ENCODE measurements at regions not wholly inside any gene's neighbourhood (a gene's known extent, or its start where the extent isn't known, plus 50 kb on each side); places are given as distances from the start of the nearest gene placed in this dataset.

GRCh38 chr10:1896153-1896552 is 158.8 kb upstream of the ADARB2 start:
- no peaks in the 10 kb centered on the region for H3K79me2 ChIP-seq (replicated peaks; ENCODE audit: insufficient read depth)
- H3K36me3 ChIP-seq (ENCODE audit: insufficient read depth), result 0 out of 2 replicates have a peak, but pooled peaks cover 2% of the 10 kb centered on the region
- no peaks in the 10 kb centered on the region for H3F3A ChIP-seq (replicated peaks; ENCODE audit: low read depth)
- no peak overlapping the region for H3K4me2 ChIP-seq
- no peaks in the 10 kb centered on the region for H3K4me1 ChIP-seq (ENCODE audit: insufficient read depth)
- Mint-ChIP-seq H3K27me3 (ENCODE audit: insufficient read depth, low read depth, poor library complexity) (no peaks in the 10 kb centered on the region), H3K9me3 (peaks cover 14% of the 10 kb centered on the region), H3K27ac (no peak overlapping the region), H3K4me1 (no peaks in the 10 kb centered on the region), H3K4me3 (no peak overlapping the region), H3K36me3 (ENCODE audit: low read depth) (peaks cover 9% of the 10 kb centered on the region; the same call in 2 of the 3 replicates)
- H3K9me2 ChIP-seq (ENCODE audit: insufficient read depth), result peaks cover 2% of the 10 kb centered on the region; the same call in 1 of the 2 replicates
- no peak overlapping the region for H2AFZ ChIP-seq
- TF ChIP-seq EZH2 (IDR thresholded peaks at IDR 0.05; ENCODE audit: low read depth, unreplicated experiment), result no peak
- TF ChIP-seq REST (IDR thresholded peaks at IDR 0.05; ENCODE audit: unreplicated experiment), result no peak
- no peak for TF ChIP-seq ZNF114 (CRISPR knock-in tag; IDR thresholded peaks at IDR 0.05)
- TF ChIP-seq EZH2phosphoT487 (IDR thresholded peaks at IDR 0.05; ENCODE audit: unreplicated experiment), result no peak
- TF ChIP-seq, protein P1, sequence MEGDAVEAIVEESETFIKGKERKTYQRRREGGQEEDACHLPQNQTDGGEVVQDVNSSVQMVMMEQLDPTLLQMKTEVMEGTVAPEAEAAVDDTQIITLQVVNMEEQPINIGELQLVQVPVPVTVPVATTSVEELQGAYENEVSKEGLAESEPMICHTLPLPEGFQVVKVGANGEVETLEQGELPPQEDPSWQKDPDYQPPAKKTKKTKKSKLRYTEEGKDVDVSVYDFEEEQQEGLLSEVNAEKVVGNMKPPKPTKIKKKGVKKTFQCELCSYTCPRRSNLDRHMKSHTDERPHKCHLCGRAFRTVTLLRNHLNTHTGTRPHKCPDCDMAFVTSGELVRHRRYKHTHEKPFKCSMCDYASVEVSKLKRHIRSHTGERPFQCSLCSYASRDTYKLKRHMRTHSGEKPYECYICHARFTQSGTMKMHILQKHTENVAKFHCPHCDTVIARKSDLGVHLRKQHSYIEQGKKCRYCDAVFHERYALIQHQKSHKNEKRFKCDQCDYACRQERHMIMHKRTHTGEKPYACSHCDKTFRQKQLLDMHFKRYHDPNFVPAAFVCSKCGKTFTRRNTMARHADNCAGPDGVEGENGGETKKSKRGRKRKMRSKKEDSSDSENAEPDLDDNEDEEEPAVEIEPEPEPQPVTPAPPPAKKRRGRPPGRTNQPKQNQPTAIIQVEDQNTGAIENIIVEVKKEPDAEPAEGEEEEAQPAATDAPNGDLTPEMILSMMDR (conservative IDR thresholded peaks at IDR 0.05; ENCODE audit: low read depth in 2 of 2), result no peak
- TF ChIP-seq NANOG (IDR thresholded peaks at IDR 0.05; ENCODE audit: borderline replicate concordance), result no peak
- no peak for TF ChIP-seq JUNB (IDR thresholded peaks at IDR 0.05; ENCODE audit: unreplicated experiment)
- TF ChIP-seq ETS1 (IDR thresholded peaks at IDR 0.05), result no peak
- no peak for TF ChIP-seq ZNF462 (CRISPR knock-in tag; IDR thresholded peaks at IDR 0.05)
- TF ChIP-seq STAT1 (IDR thresholded peaks at IDR 0.05; ENCODE audit: unreplicated experiment), result no peak
- no peak for TF ChIP-seq CREB1 (CRISPR knock-in tag; IDR thresholded peaks at IDR 0.05; ENCODE audit: low read depth)
- no peak for TF ChIP-seq POLR2AphosphoS5 (IDR thresholded peaks at IDR 0.05; ENCODE audit: low read depth)
- no peak for TF ChIP-seq ZNF331 (CRISPR knock-in tag; IDR thresholded peaks at IDR 0.05; ENCODE audit: low read depth)
- H3K27me3 ChIP-seq (ENCODE audit: insufficient read depth), result no peaks in the 10 kb centered on the region
- H4K20me1 ChIP-seq (replicated peaks; ENCODE audit: insufficient read depth), result no peaks in the 10 kb centered on the region
- no peak overlapping the region for H3K4me3 ChIP-seq
- ATAC-seq (no peak), DNase-seq (ENCODE audit: low spot score) (no peak)
- no peak overlapping the region for H3K27ac ChIP-seq (ENCODE audit: low read depth)
